ENCODE measurements at regions not wholly inside any gene's neighbourhood (a gene's known extent, or its start where the extent isn't known, plus 50 kb on each side); places are given as distances from the start of the nearest gene placed in this dataset.

- DNase-seq, result no peak
- Histone ChIP-seq H3K27me3 (no peaks in the 10 kb centered on the region), H3K9me3 (no peaks in the 10 kb centered on the region), H3K36me3 (no peaks in the 10 kb centered on the region), H3K4me3 (no peak overlapping the region), H3K27ac (no peak overlapping the region), H3K4me1 (ENCODE audit: insufficient read depth) (no peaks in the 10 kb centered on the region)
- intact Hi-C loops (cut with DNase I), result no loop called here
- 54 to 64% (median 58%) methylated on average over 2 of the region's 2 CpGs for WGBS, 3 donors
- TF ChIP-seq EP300 (IDR thresholded peaks at IDR 0.05) (no peak), CTCF (IDR thresholded peaks at IDR 0.05) (no peak), POLR2A (IDR thresholded peaks at IDR 0.05) (no peak)
Measured at GRCh38 chr10:120355425-120355824, 101.6 kb upstream of the PLPP4 start.

- no peak for DNase-seq
- no peaks in the 10 kb centered on the region for H3K36me3 ChIP-seq
- H3K27ac ChIP-seq, result no peak overlapping the region
- H3K27me3 ChIP-seq, result no peaks in the 10 kb centered on the region
- H3K4me3 ChIP-seq, result no peak overlapping the region
- intact Hi-C loops (cut with DNase I), result no loop called here
- no peaks in the 10 kb centered on the region for H3K4me1 ChIP-seq (ENCODE audit: insufficient read depth)
- H3K9me3 ChIP-seq, result no peaks in the 10 kb centered on the region
- no peak for TF ChIP-seq EP300 (IDR thresholded peaks at IDR 0.05)
- no peak for TF ChIP-seq CTCF (IDR thresholded peaks at IDR 0.05)
- TF ChIP-seq POLR2A (IDR thresholded peaks at IDR 0.05), result no peak
- 9 to 10% (median 9%) methylated on average over 3 of the region's 3 CpGs for WGBS, 3 donors
Measured at GRCh38 chr10:120360571-120360970, 96.5 kb upstream of the PLPP4 start.

DNA sequence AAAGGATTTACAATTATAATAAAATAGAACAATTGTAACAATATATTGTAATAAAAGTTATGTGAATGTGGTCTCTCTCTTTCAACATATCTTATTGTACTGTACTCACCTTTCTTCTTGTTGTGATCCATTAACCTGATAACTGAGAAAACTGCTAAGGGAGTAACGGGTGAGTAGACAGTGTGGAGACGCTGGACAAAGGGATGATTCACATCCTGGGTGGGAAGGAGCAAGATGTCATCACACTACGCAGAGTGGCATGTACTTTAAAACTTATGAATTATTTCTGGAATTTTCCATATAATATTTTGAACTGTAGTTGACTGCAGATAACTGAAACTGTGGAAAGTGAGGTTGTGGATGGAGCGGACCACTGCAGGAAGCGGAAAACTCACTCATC, 91.2 kb upstream of the PLPP4 start:
- DNase-seq, result no peak
- H3K4me1 ChIP-seq (ENCODE audit: insufficient read depth), result no peaks in the 10 kb centered on the region
- no peaks in the 10 kb centered on the region for H3K36me3 ChIP-seq
- H3K4me3 ChIP-seq, result no peak overlapping the region
- WGBS, 3 donors, result 61 to 72% (median 66%) methylated on average over 5 of the region's 5 CpGs
- intact Hi-C loops (cut with DNase I), result no loop called here
- TF ChIP-seq EP300 (IDR thresholded peaks at IDR 0.05) (no peak), POLR2A (IDR thresholded peaks at IDR 0.05) (no peak), CTCF (IDR thresholded peaks at IDR 0.05) (no peak)
- H3K27ac ChIP-seq, result no peak overlapping the region
- no peaks in the 10 kb centered on the region for H3K27me3 ChIP-seq
- H3K9me3 ChIP-seq, result no peaks in the 10 kb centered on the region

GRCh38 chr10:120367341-120367740, 89.7 kb upstream of the PLPP4 start:
- TF ChIP-seq EP300 (IDR thresholded peaks at IDR 0.05) (no peak), CTCF (IDR thresholded peaks at IDR 0.05) (no peak), POLR2A (IDR thresholded peaks at IDR 0.05) (no peak)
- Histone ChIP-seq H3K4me3 (no peak overlapping the region), H3K27ac (no peak overlapping the region), H3K9me3 (no peaks in the 10 kb centered on the region), H3K36me3 (no peaks in the 10 kb centered on the region), H3K27me3 (no peaks in the 10 kb centered on the region), H3K4me1 (ENCODE audit: insufficient read depth) (no peaks in the 10 kb centered on the region)
- intact Hi-C loops (cut with DNase I), result no loop called here
- WGBS, 3 donors, result 70 to 77% (median 74%) methylated on average over 3 of the region's 3 CpGs
- DNase-seq, result no peak

- DNase-seq, result no peak
- H3K36me3 ChIP-seq, result no peaks in the 10 kb centered on the region
- WGBS, 3 donors, result 53 to 65% (median 60%) methylated on average over 7 of the region's 7 CpGs
- intact Hi-C loops (cut with DNase I), result no loop called here
- H3K4me1 ChIP-seq (ENCODE audit: insufficient read depth), result no peaks in the 10 kb centered on the region
- H3K4me3 ChIP-seq, result no peak overlapping the region
- TF ChIP-seq EP300 (IDR thresholded peaks at IDR 0.05) (no peak), POLR2A (IDR thresholded peaks at IDR 0.05) (no peak), CTCF (IDR thresholded peaks at IDR 0.05) (no peak)
- H3K9me3 ChIP-seq, result no peaks in the 10 kb centered on the region
- H3K27me3 ChIP-seq, result no peaks in the 10 kb centered on the region
- H3K27ac ChIP-seq, result no peak overlapping the region
Measured at GRCh38 chr10:120368338-120368737, 88.7 kb upstream of the PLPP4 start.
